Smooth muscle cell (in vitro differentiated cells): ENCODE measurements at regions not wholly inside any gene's neighbourhood (a gene's known extent, or its start where the extent isn't known, plus 50 kb on each side); places are given as distances from the start of the nearest gene placed in this dataset.

Experiments
- DNase-seq: peaks from one replicate; lab custom pipeline; 2025; ENCODE audit not compliant: unreplicated experiment; lab: John Stamatoyannopoulos, UW
- H2AFZ ChIP-seq: fragments of 200-600 bp; sonication (generic); 2 replicates; pipeline ENCODE4 v1.6.0; 2016; ENCODE audit warnings: antibody characterized with exemption, low read depth, mild to moderate bottlenecking
- H3F3A ChIP-seq: fragments of 200-600 bp; sonication (generic); 2 replicates; pipeline ENCODE4 v1.6.0; 2017; ENCODE audit warnings: antibody characterized with exemption, low read depth
- H3K27ac ChIP-seq: fragments of 200-600 bp; sonication (generic); 2 replicates; pipeline ENCODE4 v1.5.1; 2016; ENCODE audit warnings: low read depth, mild to moderate bottlenecking
- H3K27me3 ChIP-seq: fragments of 200-600 bp; sonication (generic); 2 replicates; pipeline ENCODE4 v1.6.1; 2016; ENCODE audit warnings: low read depth, mild to moderate bottlenecking
- H3K36me3 ChIP-seq: fragments of 200-600 bp; sonication (generic); 2 replicates; pipeline ENCODE4 v1.5.1; 2016; ENCODE audit warnings: low read depth
- H3K4me1 ChIP-seq: fragments of 200-600 bp; sonication (generic); 2 replicates; pipeline ENCODE4 v1.5.1; 2016; ENCODE audit warnings: low read depth
- H3K4me2 ChIP-seq: fragments of 200-600 bp; sonication (generic); 2 replicates; pipeline ENCODE4 v1.6.0; 2016; ENCODE audit warnings: mild to moderate bottlenecking
- H3K4me3 ChIP-seq: fragments of 200-600 bp; sonication (generic); 2 replicates; pipeline ENCODE4 v1.5.1; 2016; ENCODE audit warnings: mild to moderate bottlenecking
- H3K79me2 ChIP-seq: fragments of 200-600 bp; sonication (generic); 2 replicates; pipeline ENCODE4 v1.6.0; 2016; ENCODE audit warnings: low read depth, mild to moderate bottlenecking
- H3K9ac ChIP-seq: fragments of 200-600 bp; sonication (generic); 2 replicates; pipeline ENCODE4 v1.6.0; 2016; ENCODE audit warnings: low read depth
- H3K9me3 ChIP-seq: fragments of 200-600 bp; sonication (generic); replicated peaks from 2 replicates; pipeline ENCODE4 v1.5.1; 2016; ENCODE audit warnings: low read depth
- H4K20me1 ChIP-seq: fragments of 200-600 bp; sonication (generic); 2 replicates; pipeline ENCODE4 v1.6.0; 2016; ENCODE audit warnings: low read depth
- CTCF ChIP-seq: fragments of 200-600 bp; sonication (generic); IDR thresholded peaks from 2 replicates; pipeline ENCODE4 v1.5.1; 2017; ENCODE audit warnings: borderline replicate concordance, mild to moderate bottlenecking, antibody characterized with exemption; ENCODE audit not compliant: insufficient read depth, poor library complexity, severe bottlenecking
- WGBS: methylation state at CpG from one replicate; pipeline ENCODE4 v1.1.7; 2016; ENCODE audit warnings: low lambda C conversion rate; 5-methylcytosine and 5-hydroxymethylcytosine counted together

DNA sequence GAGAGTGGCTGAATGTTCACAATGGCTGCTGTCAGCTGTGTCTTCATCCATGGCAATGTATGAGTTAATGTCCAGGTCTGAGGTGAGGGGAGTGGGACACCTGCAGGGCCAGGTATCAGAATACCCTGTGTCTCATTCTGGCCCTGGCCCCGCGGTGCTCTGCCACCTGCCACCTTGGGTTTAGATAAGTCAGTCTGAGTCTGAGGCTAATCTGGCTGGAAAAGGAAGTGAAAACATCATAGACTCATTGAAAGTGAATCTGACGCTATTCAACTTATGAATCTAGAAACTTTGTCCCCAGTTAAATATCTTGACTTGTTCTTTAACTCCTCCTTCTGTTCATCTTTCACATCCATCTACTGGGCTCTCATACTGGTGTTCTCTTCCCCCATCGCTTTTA lies 267.1 kb upstream of the JAG1 start:
- H3K36me3 ChIP-seq, result no peaks in the 10 kb centered on the region
- no peak overlapping the region for H3K4me2 ChIP-seq
- H3K4me1 ChIP-seq, result no peaks in the 10 kb centered on the region
- no peak for TF ChIP-seq CTCF
- H3K9ac ChIP-seq, result no peak overlapping the region
- no peaks in the 10 kb centered on the region for H3F3A ChIP-seq
- no peaks in the 10 kb centered on the region for H3K79me2 ChIP-seq
- H2AFZ ChIP-seq, result no peak overlapping the region
- H3K9me3 ChIP-seq, result no peaks in the 10 kb centered on the region
- WGBS, result 92% methylated on average over 4 of the region's 4 CpGs
- H3K27me3 ChIP-seq, result no peaks in the 10 kb centered on the region
- no peaks in the 10 kb centered on the region for H4K20me1 ChIP-seq
- DNase-seq, result no peak
- no peak overlapping the region for H3K27ac ChIP-seq
- H3K4me3 ChIP-seq, result no peak overlapping the region

GRCh38 chr20:10943686-10944265 lies 270.0 kb upstream of the JAG1 start:
- H2AFZ ChIP-seq, result no peak overlapping the region
- H3K4me2 ChIP-seq, result no peak overlapping the region
- H3K36me3 ChIP-seq, result no peaks in the 10 kb centered on the region
- no peak for DNase-seq
- no peak for TF ChIP-seq CTCF
- 93% methylated on average over 4 of the region's 4 CpGs for WGBS
- H3K4me3 ChIP-seq, result no peak overlapping the region
- no peak overlapping the region for H3K9ac ChIP-seq
- H3K4me1 ChIP-seq, result no peaks in the 10 kb centered on the region
- no peak overlapping the region for H3K27ac ChIP-seq
- H4K20me1 ChIP-seq, result no peaks in the 10 kb centered on the region
- H3K79me2 ChIP-seq, result no peaks in the 10 kb centered on the region
- H3K27me3 ChIP-seq, result no peaks in the 10 kb centered on the region
- no peaks in the 10 kb centered on the region for H3F3A ChIP-seq
- H3K9me3 ChIP-seq, result no peaks in the 10 kb centered on the region

- Histone ChIP-seq H3K9ac (no peak overlapping the region), H3K9me3 (no peaks in the 10 kb centered on the region)
- WGBS, result 48% methylated on average over 2 of the region's 2 CpGs
Observed at GRCh38 chr20:10946124-10946880, 272.5 kb upstream of the JAG1 start.

More at GRCh38 chr20:10946124-10946880, 272.5 kb upstream of the JAG1 start:
- TF ChIP-seq CTCF, result no peak
- H3K4me2 ChIP-seq, result no peak overlapping the region
- no peaks in the 10 kb centered on the region for H4K20me1 ChIP-seq
- H3K4me1 ChIP-seq, result no peaks in the 10 kb centered on the region
- no peaks in the 10 kb centered on the region for H3K27me3 ChIP-seq
- no peak overlapping the region for H3K27ac ChIP-seq
- H3K36me3 ChIP-seq, result no peaks in the 10 kb centered on the region
- H2AFZ ChIP-seq, result no peak overlapping the region
- no peak overlapping the region for H3K4me3 ChIP-seq
- no peaks in the 10 kb centered on the region for H3F3A ChIP-seq
- no peak for DNase-seq
- no peaks in the 10 kb centered on the region for H3K79me2 ChIP-seq
